HPDE6-E6E7 (cell line): ENCODE measurements at regions not wholly inside any gene's neighbourhood (a gene's known extent, or its start where the extent isn't known, plus 50 kb on each side); places are given as distances from the start of the nearest gene placed in this dataset.
"Not testable (repeated sequence)": the region's sequence is repeated elsewhere in the genome, so short reads cannot be mapped to it uniquely, and the experiment has no call there.

Source experiments
- DNase-seq: peaks from one replicate; pipeline ENCODE4 v3.0.0; 2011; ENCODE audit warnings: missing footprints; ENCODE audit errors: extremely low spot score

- no peak for DNase-seq
Measured at GRCh38 chr15:99823346-99823745, 90.1 kb upstream of the LYSMD4 start.

DNA sequence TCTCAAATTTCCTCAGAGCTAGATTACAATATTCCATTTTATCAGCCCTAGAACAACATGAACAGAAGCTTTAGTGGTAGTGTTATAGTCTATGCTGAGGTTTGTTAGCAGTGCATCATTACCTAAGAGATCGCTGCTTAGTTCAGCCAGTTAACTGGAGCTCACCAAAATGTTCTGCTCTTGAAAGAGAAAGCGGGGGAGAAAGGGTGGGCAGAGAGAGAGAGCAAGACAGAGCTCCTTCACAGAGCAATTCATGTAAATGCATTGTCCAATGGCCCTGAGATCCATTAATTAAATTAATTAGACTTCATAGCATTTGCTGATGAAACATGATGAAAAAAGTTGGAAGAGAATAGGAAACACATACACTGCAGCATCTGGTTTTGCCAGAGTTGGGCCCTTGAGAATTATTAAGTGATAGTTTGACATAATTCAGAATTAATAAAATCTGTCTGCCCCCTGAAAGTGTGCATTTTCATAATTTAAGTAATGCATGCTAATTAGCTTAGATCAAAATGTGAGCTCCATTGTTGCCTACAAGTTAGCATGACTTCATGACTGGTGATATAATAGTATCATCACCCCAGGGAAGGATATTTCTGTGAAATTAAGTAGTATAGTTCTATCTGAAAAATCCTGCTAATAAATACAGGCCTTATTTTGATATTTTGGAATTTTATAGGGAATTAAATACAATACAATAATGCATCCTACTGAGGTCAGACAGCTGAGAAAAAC lies 86.9 kb upstream of the LYSMD4 start:
- no peak for DNase-seq

- DNase-seq: no peak
Measured at GRCh38 chr15:99818872-99819271, 85.6 kb upstream of the LYSMD4 start.

- not testable (repeated sequence) for DNase-seq
Measured at GRCh38 chr15:99816862-99817261, 83.6 kb upstream of the LYSMD4 start.

DNA sequence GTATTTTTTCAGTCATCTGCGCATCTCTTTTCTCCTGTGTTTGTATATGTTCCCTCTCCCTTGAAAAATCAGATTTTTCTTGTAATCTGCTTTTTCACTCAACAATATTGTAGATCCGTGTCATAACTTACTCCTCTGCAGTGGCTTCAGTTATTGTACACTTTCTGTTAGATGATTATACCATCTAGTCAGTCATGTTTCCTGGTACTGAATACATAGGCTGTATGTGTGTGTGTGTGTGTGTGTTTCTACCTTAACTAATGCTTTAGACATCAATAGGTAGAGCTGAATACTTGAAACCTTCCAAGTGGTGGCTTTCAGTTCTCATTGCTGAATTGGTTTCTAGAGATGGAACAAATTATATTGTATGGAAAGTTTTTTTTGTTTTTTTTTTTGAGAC lies 77.4 kb upstream of the LYSMD4 start:
- not testable (repeated sequence) for DNase-seq

DNA sequence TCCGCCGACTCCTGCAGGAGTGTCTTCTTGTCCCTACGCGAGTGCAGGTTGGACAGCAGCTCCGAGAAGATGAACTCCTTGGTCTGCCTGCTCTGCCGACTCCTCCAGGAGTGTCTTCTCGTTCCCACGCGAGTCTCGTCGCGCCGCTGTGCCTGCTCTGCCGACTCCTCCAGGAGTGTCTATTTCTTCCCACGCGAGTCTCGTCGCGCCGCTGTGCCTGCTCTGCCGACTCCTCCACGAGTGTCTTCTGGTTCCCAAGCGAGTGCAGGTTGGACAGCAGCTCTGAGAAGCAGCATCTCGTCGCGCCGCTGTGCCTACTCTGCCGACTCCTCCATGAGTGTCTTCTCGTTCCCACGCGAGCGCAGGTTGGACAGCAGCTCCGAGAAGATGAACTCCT lies 66.6 kb upstream of the LYSMD4 start:
- DNase-seq: not testable (repeated sequence)

GRCh38 chr15:99799182-99799853 lies 66.1 kb upstream of the LYSMD4 start:
- not testable (repeated sequence) for DNase-seq

GRCh38 chr15:99796940-99797870 lies 64.0 kb upstream of the LYSMD4 start:
- DNase-seq: not testable (repeated sequence)

DNA sequence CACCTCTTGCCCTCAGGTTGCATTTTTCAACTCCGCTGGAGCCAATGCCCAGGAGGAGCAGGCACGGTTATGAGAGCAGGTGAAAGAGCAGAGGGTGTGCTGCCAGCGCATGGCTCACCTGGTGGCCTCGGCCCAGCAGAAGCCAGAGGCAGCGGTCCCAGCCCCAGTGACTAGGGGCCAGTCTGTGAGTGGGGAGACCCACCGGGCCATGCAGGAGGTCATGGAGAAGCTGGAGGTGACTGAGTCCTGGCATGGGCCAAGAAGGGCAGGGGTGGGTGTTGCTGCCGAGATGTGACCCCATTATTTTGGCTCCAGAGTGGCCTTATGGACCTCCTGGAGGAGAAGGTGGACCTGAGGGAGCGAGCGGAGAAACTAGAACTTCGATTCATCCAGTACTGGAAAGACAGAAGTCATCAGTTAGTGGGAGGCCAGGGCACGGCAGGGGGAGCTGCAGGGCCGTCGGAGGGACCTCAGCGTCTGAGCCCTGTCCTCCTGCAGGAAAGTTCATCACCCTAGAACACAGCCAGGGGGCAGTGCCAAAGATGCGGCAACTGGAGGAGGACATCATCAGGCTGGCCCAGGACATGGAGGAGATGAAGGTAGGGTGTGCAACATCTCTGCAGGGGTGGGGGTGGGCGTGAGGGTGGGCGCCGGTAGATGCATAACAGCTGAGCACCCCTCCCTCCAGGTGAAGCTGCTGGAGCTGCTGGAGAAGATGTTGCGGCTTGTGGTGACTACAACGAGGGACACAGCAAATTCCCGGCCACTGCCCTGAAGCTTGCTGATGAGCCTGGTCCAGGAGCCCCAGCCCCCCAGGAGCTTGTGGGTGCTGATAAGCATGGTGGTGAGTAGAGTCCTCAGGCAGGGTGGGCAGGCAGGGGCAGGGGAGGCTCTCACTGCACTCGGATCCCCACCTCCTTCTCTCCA lies 58.9 kb upstream of the LYSMD4 start:
- DNase-seq: not testable (repeated sequence)

DNA sequence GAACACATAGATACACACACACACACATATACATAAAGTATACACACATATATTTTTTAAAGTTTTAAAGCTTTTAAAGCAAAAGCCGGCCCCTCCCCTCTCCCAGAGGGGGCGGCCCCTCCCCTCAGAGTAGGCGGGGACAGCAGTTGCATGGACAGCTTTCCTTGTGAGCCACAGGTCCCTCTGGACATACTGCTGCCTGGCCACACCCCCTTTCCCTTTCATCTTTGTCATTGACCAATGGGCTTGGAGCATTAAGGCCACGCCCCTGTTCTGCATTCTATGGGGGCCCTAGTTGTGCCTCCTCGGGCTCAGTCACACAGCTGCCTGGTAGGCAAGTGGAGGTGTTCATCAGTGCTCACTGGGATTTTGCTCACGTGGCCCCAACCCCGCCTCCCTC lies 57.5 kb upstream of the LYSMD4 start:
- not testable (repeated sequence) for DNase-seq

- DNase-seq: no peak
Measured at GRCh38 chr15:99788156-99788555, 54.9 kb upstream of the LYSMD4 start.

GRCh38 chr15:99784800-99785199 lies 51.6 kb upstream of the LYSMD4 start:
- DNase-seq: not testable (repeated sequence)

DNA sequence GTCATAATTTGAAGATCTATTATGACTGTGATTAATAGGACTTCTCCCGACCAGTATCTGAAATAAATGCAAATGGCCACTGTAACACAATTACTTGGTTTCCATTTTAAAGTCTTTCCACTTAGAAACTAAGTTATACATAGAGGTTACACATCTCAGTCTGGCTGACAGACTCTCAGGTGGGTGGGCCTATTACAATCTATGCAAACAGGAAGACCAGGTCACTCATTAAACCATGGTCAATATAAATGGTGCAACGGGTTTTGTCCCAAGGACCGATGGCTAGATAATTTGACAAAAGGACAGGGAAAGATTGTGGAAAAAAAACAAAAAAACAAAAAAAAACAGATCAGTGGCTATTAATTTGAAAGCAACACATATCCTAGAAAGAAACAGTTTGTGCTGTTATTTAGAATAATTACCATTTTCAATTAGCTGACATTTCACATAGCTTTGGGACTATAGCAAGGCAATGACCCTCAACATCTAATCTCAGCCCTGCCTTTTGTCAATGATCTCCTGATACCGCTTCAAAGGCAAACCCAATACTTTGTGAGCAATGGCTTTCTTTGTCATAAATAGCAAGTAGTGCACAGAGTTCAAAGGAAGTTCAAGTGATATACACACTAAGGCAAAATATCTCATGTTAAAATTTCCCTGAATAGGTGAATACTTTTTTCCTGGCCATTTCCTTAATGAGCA lies 50.8 kb upstream of the LYSMD4 start:
- DNase-seq: not testable (repeated sequence)
